Trophoblast cell (in vitro differentiated cells and primary cell): ENCODE measurements at regions not wholly inside any gene's neighbourhood (a gene's known extent, or its start where the extent isn't known, plus 50 kb on each side); places are given as distances from the start of the nearest gene placed in this dataset.

Source experiments
- DNase-seq, 2 donors: peaks; one replicate each; pipeline ENCODE4 v3.0.0-alpha.2; 2016
- H2AFZ ChIP-seq: 2 replicates; pipeline ENCODE4 v1.6.1; 2013; ENCODE audit warnings: low read length, moderate library complexity, mild to moderate bottlenecking; ENCODE audit not compliant: insufficient read depth, poor library complexity
- H2AK5ac ChIP-seq: 2 replicates; pipeline ENCODE4 v1.6.1; 2013; ENCODE audit warnings: mild to moderate bottlenecking, low read length
- H2BK120ac ChIP-seq: 2 replicates; pipeline ENCODE4 v1.6.1; 2013; ENCODE audit warnings: low read length, mild to moderate bottlenecking, moderate library complexity; ENCODE audit not compliant: insufficient read depth, poor library complexity
- H2BK12ac ChIP-seq: 2 replicates; pipeline ENCODE4 v1.6.1; 2013; ENCODE audit warnings: mild to moderate bottlenecking, low read length, moderate library complexity
- H2BK5ac ChIP-seq: 2 replicates; pipeline ENCODE4 v1.6.1; 2013; ENCODE audit warnings: low read length, low read depth, moderate library complexity, mild to moderate bottlenecking; ENCODE audit not compliant: poor library complexity
- H3K14ac ChIP-seq: 2 replicates; pipeline ENCODE4 v1.6.1; 2013; ENCODE audit warnings: mild to moderate bottlenecking, low read length
- H3K18ac ChIP-seq: 2 replicates; pipeline ENCODE4 v1.6.1; 2013; ENCODE audit warnings: mild to moderate bottlenecking, low read length
- H3K23ac ChIP-seq: 2 replicates; pipeline ENCODE4 v1.6.1; 2013; ENCODE audit warnings: low read length
- H3K27ac ChIP-seq: 2 replicates; pipeline ENCODE4 v1.5.1; 2013; ENCODE audit warnings: low read depth, mild to moderate bottlenecking, inconsistent platforms, low read length, moderate library complexity
- H3K27me3 ChIP-seq: 2 replicates; pipeline ENCODE4 v1.6.1; 2013; ENCODE audit warnings: inconsistent platforms, mild to moderate bottlenecking, low read length, moderate library complexity; ENCODE audit not compliant: insufficient read depth
- H3K36me3 ChIP-seq, 2 experiments: 1 replicate in 1 of 2; 2 replicates in 1 of 2; pipeline ENCODE4 v1.6.1; 2013; ENCODE audit warnings: low read length in 2 of 2, mild to moderate bottlenecking in 2 of 2, moderate library complexity in 1 of 2; ENCODE audit not compliant: insufficient read depth in 2 of 2, control insufficient read depth in 1 of 2
- H3K4ac ChIP-seq: 2 replicates; pipeline ENCODE4 v1.6.1; 2013; ENCODE audit warnings: low read depth, mild to moderate bottlenecking, low read length, moderate library complexity
- H3K4me1 ChIP-seq, 2 experiments: 1 replicate in 1 of 2; 2 replicates in 1 of 2; pipeline ENCODE4 v1.6.1; 2013; ENCODE audit warnings: low read length in 2 of 2, mild to moderate bottlenecking in 2 of 2, moderate library complexity in 1 of 2; ENCODE audit not compliant: insufficient read depth in 2 of 2, control insufficient read depth in 1 of 2
- H3K4me2 ChIP-seq: 2 replicates; pipeline ENCODE4 v1.6.1; 2013; ENCODE audit warnings: inconsistent platforms, mild to moderate bottlenecking, low read length, moderate library complexity
- H3K4me3 ChIP-seq: 2 replicates; pipeline ENCODE4 v1.5.1; 2013; ENCODE audit warnings: mild to moderate bottlenecking, low read depth, low read length, inconsistent platforms
- H3K79me1 ChIP-seq: one replicate; pipeline ENCODE4 v1.6.1; 2013; ENCODE audit warnings: low read length
- H3K79me2 ChIP-seq: 2 replicates; pipeline ENCODE4 v1.6.1; 2013; ENCODE audit warnings: low read length, mild to moderate bottlenecking; ENCODE audit not compliant: control insufficient read depth, insufficient read depth, poor library complexity
- H3K9ac ChIP-seq: 2 replicates; pipeline ENCODE4 v1.6.1; 2013; ENCODE audit warnings: mild to moderate bottlenecking, low read length
- H3K9me3 ChIP-seq: 2 replicates; pipeline ENCODE4 v1.6.1; 2013; ENCODE audit warnings: low read depth, mild to moderate bottlenecking, control low read depth, inconsistent platforms, low read length; ENCODE audit not compliant: insufficient read depth
- H4K12ac ChIP-seq: 2 replicates; pipeline ENCODE4 v1.6.1; 2013; ENCODE audit warnings: low read depth, mild to moderate bottlenecking, low read length, moderate library complexity
- H4K8ac ChIP-seq: 2 replicates; pipeline ENCODE4 v1.6.1; 2013; ENCODE audit warnings: low read depth, mild to moderate bottlenecking, low read length, moderate library complexity
- H4K91ac ChIP-seq: one replicate; pipeline ENCODE4 v1.6.1; 2013; ENCODE audit warnings: low read depth, mild to moderate bottlenecking, low read length, moderate library complexity
- WGBS: extraction: QIAGEN DNeasy Blood & Tissue Kit; methylation state at CpG from one replicate; pipeline ENCODE4 v1.1.7; 2013; ENCODE audit warnings: missing lambda C conversion rate; ENCODE audit not compliant: insufficient read length, insufficient coverage; ENCODE audit errors: extremely low coverage; 5-methylcytosine and 5-hydroxymethylcytosine counted together

DNA sequence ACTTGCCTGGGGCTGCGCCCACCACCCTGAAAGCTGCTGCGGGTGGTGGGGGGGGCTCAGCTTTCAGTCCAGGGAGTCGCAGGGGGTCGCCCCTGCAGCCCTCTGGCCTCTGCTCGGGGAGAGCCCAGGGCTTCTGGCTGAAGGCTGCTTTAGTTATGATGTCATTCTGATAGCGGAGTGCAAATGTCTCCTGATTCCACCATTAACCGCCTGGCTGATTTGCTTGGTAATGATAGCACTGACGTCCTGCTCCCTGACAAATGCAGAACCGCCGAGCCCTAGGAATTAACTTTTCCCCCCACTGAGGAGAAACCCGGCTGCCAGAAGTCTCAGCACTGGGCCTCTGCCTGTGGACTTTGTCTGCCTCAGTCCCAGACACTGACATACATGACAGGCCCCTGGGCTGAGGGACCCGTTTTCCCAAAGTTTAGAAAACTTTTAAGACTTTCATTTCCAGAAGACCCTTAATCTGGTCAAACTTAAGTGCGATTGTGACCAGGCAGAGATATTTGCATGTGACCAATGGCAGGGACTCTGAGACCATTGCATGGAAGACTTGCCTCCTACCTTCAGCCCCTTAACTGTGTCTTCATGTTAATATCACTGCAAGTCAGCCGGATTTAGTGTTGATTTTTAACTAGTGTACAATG lies 142.5 kb upstream of the ZNF536 start:
- H3K18ac ChIP-seq = no peak overlapping the region
- H2BK12ac ChIP-seq = no peak overlapping the region
- no peak for DNase-seq
- H4K8ac ChIP-seq = no peak overlapping the region
- no peak overlapping the region for H2AFZ ChIP-seq
- peaks cover 2% of the 10 kb centered on the region for H3K9me3 ChIP-seq
- H3K4ac ChIP-seq = no peak overlapping the region
- no peaks in the 10 kb centered on the region for H3K79me2 ChIP-seq
- H3K4me3 ChIP-seq = no peak overlapping the region
- peaks cover 6 to 10% of the 10 kb centered on the region in 2 experiments for H3K4me1 ChIP-seq
- H3K27me3 ChIP-seq = peaks cover 47% of the 10 kb centered on the region
- H3K27ac ChIP-seq = no peak overlapping the region
- H3K9ac ChIP-seq = no peak overlapping the region
- H2BK120ac ChIP-seq = no peak overlapping the region
- no peak overlapping the region for H3K4me2 ChIP-seq
- no peak overlapping the region for H2AK5ac ChIP-seq
- H3K79me1 ChIP-seq = no peaks in the 10 kb centered on the region
- H3K36me3 ChIP-seq = no peaks in the 10 kb centered on the region
- no peak overlapping the region for H3K14ac ChIP-seq
- H4K91ac ChIP-seq = no peak overlapping the region
- H2BK5ac ChIP-seq = no peak overlapping the region
- no peak overlapping the region for H4K12ac ChIP-seq
- no CpG with 5 or more reads among the region's 14 CpGs for WGBS
- H3K23ac ChIP-seq = no peak overlapping the region

DNA sequence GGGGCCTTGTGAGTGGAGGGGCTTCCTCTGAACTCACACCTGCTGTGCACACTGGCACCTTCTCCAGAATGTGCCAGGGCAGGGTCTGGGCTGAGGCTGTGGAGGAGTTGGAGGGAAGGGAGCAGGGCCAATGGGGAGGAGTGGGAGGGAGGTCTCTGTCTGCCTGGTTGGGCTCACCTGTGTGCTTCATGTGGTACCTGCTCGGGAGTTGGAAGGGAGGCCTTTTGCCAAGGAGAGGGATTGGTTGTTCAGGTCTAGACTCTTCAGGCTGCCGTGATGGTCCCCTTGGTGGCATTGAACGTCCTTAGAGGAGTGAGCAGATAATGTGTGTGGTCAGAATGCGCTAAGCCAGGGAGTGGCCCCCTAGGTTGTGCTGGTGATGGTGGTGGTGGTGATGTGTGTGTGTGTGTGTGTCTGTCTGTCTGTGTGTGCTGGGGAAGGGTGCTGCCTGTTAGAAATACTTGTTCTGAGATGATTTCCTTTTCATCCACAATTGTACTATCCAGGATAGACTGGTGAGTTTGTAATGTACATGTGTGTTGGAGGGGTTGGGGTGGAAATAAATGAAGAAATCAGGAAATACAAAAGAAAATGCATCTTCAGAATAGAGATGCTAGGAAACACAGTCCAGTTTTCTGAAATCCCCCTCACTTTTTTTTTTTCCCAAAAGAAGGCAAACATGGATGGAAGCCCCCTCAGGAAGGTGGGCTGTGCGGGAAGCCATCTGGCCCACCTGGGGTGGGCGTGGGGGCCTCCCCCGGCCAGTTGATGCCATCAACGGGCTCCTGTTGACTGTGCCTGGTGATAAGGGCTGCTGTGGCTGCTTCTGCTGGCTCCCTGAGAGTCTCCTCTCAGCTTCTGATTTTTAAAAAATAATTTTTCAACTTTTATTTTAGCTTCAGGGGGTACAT lies 140.5 kb upstream of the ZNF536 start:
- H4K91ac ChIP-seq = no peak overlapping the region
- no CpG with 5 or more reads among the region's 8 CpGs for WGBS
- peaks cover 30% of the 10 kb centered on the region for H3K27me3 ChIP-seq
- H3K4ac ChIP-seq = no peak overlapping the region
- no peak overlapping the region for H3K4me3 ChIP-seq
- no peak overlapping the region for H4K8ac ChIP-seq
- no peak overlapping the region for H3K27ac ChIP-seq
- no peaks in the 10 kb centered on the region for H3K79me2 ChIP-seq
- H3K9ac ChIP-seq = no peak overlapping the region
- H4K12ac ChIP-seq = no peak overlapping the region
- H2BK5ac ChIP-seq = no peak overlapping the region
- no peak overlapping the region for H3K18ac ChIP-seq
- H3K36me3 ChIP-seq = no peaks in the 10 kb centered on the region
- no peak overlapping the region for H2AK5ac ChIP-seq
- H3K14ac ChIP-seq = no peak overlapping the region
- DNase-seq = no peak
- H2AFZ ChIP-seq = no peak overlapping the region
- H3K79me1 ChIP-seq = no peaks in the 10 kb centered on the region
- no peak overlapping the region for H2BK120ac ChIP-seq
- no peak overlapping the region for H2BK12ac ChIP-seq
- no peak overlapping the region for H3K4me2 ChIP-seq
- no peak overlapping the region for H3K23ac ChIP-seq
- peaks cover 6 to 10% of the 10 kb centered on the region in 2 experiments for H3K4me1 ChIP-seq
- H3K9me3 ChIP-seq = peaks cover 2% of the 10 kb centered on the region

DNA sequence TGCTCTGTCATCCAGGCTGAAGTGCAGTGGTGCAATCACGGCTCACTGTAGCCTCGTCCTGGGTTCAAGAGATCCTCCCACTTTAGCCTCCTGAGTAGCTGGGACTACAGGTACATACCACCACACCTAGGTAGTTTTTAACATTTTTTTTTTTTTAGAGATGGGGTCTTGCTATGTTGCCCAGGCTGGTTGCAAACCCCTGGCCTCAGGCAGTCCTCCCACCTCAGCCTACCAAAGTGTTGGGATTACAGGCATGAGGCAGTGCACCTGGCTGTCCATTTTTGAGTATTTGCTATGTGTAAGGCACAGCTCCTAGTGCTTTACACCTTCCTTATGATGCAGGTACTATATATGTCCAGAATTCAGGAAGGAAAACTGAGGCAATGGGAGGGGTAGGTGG lies 138.8 kb upstream of the ZNF536 start:
- H3K4me1 ChIP-seq = peaks cover 0 to 3% of the 10 kb centered on the region in 2 experiments
- no peak overlapping the region for H3K4ac ChIP-seq
- no peak overlapping the region for H3K23ac ChIP-seq
- no peaks in the 10 kb centered on the region for H3K36me3 ChIP-seq
- no peak overlapping the region for H2BK120ac ChIP-seq
- no peaks in the 10 kb centered on the region for H3K79me2 ChIP-seq
- H4K91ac ChIP-seq = no peak overlapping the region
- no peak overlapping the region for H2AFZ ChIP-seq
- DNase-seq = no peak
- no peak overlapping the region for H2BK5ac ChIP-seq
- no peak overlapping the region for H3K18ac ChIP-seq
- peaks cover 15% of the 10 kb centered on the region for H3K27me3 ChIP-seq
- no peak overlapping the region for H4K8ac ChIP-seq
- H3K4me3 ChIP-seq = no peak overlapping the region
- H2BK12ac ChIP-seq = no peak overlapping the region
- no peak overlapping the region for H3K4me2 ChIP-seq
- H4K12ac ChIP-seq = no peak overlapping the region
- H3K9ac ChIP-seq = no peak overlapping the region
- no peak overlapping the region for H2AK5ac ChIP-seq
- H3K14ac ChIP-seq = no peak overlapping the region
- no CpG with 5 or more reads among the region's 2 CpGs for WGBS
- H3K27ac ChIP-seq = no peak overlapping the region
- no peaks in the 10 kb centered on the region for H3K9me3 ChIP-seq
- no peaks in the 10 kb centered on the region for H3K79me1 ChIP-seq

DNA sequence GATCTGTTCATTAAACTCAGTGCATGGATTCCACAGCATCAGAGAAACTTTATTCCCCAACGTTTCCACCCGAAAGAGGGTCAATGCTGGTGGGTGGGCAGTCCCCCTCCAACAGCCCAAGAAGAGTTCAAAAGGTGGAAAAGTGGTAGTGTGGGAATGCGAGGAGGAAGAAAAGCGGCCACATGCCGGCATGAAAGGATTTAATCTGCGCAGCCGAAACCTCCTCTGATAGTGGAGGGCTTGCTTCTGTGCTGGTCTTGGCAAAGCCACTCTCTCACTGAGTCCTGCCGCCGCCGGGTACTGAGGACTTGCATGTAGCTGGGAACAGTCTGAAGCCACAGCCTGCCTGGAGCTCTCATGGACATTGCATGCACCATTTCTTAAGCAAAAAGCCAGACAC lies 136.2 kb upstream of the ZNF536 start:
- no peak overlapping the region for H4K12ac ChIP-seq
- WGBS = no CpG with 5 or more reads among the region's 10 CpGs
- no peak overlapping the region for H3K4me3 ChIP-seq

More for the DNA sequence above, 136.2 kb upstream of the ZNF536 start:
- Histone ChIP-seq H3K79me1 (no peaks in the 10 kb centered on the region), H3K23ac (no peak overlapping the region), H3K27ac (no peak overlapping the region), H3K4me1 (no peaks in the 10 kb centered on the region), H2BK5ac (no peak overlapping the region), H2BK120ac (no peak overlapping the region), H3K18ac (no peak overlapping the region), H4K91ac (no peak overlapping the region), H3K79me2 (no peaks in the 10 kb centered on the region), H3K27me3 (no peaks in the 10 kb centered on the region), H4K8ac (no peak overlapping the region), H2AK5ac (no peak overlapping the region), H2BK12ac (no peak overlapping the region), H3K36me3 (no peaks in the 10 kb centered on the region), H3K4ac (no peak overlapping the region), H3K9me3 (no peaks in the 10 kb centered on the region), H3K14ac (no peak overlapping the region), H3K4me2 (no peak overlapping the region), H3K9ac (no peak overlapping the region), H2AFZ (no peak overlapping the region)
- DNase-seq = no peak
